ENCODE measurements at regions not wholly inside any gene's neighbourhood (a gene's known extent, or its start where the extent isn't known, plus 50 kb on each side); places are given as distances from the start of the nearest gene placed in this dataset.

DNA sequence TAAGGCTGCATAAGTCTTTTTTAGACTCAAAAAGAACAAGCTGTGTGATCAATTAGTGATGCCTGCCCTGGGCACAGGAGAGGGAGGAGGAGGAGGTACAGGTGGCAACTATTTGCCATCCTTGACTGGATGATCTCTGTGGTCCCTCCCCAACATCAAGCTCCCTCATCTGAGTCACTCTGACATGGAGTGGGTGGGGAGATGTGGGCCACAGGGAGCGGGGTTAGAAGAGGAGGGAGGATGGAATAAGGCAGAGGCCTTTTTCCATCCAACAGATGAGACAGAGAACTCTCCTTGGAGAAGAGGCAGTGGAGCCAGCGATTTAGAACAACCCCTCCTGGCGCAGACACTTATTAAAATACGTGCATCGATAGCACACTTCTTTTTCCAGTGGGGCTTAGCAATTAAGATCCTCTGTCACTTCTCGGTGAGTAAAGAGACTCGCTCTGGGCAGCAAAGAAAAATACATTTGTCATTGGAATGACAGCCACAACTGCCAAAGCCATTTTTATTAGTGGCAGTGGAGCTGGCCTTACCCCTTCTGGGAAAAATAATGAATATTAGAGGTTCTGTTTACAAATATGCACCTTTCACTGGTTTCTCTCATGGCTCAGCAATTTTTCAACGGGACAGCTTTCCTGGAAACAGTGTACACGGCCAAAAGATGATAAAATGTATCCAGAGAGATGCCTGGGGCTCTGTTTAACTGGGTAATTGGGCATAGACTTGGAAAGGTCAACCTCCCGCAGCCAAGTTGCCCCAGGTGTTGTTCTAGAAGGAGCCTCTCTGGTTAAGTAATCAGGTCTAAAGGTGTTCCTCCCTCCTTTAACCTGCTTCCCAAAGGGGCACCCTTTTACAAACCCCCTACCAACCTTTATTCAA is 238.4 kb upstream of the CXCR4 start:
- TF ChIP-seq EZH2 (IDR thresholded peaks at IDR 0.05; ENCODE audit: borderline replicate concordance, low read depth, low read length, poor library complexity, severe bottlenecking) (no peak), CTCF (conservative IDR thresholded peaks at IDR 0.05; ENCODE audit: low read depth, low read length) (no peak)
